ENCODE measurements at regions not wholly inside any gene's neighbourhood (a gene's known extent, or its start where the extent isn't known, plus 50 kb on each side); places are given as distances from the start of the nearest gene placed in this dataset.

DNA sequence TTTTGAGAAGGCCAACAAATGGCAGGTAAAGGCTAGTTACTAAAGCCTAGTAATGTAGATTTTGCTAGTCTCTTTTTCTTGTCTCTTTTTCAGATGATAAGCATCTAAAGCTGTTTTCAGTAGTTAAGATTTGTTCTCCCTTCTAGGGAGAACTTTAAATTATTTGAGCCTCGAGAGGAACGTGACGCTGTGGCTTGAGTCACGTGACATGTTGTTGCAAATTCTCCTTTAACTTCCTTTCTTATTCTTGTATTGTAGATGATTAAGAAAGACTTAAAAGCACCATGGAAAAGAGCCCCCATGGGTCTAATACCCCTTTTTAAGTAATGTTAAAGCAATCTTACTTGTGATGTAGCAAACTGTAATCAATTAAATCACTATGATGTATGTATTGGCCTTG lies 2698.7 kb downstream of the PCDH9 start:
- Histone ChIP-seq H3K18ac (ENCODE audit: insufficient read length, low read depth, low read length) (no peak overlapping the region), H4K8ac (replicated peaks; ENCODE audit: insufficient read length, low read depth, low read length) (no peak overlapping the region), H3K9ac (ENCODE audit: extremely low read depth, insufficient read length, low read length) (no peak overlapping the region), H4K20me1 (ENCODE audit: control insufficient read depth, insufficient read depth, insufficient read length) (no peaks in the 10 kb centered on the region), H2BK5ac (ENCODE audit: insufficient read length, low read length) (no peak overlapping the region), H4K91ac (ENCODE audit: insufficient read length, low read depth, low read length) (no peak overlapping the region), H3K79me2 (ENCODE audit: insufficient read depth, low read length) (no peaks in the 10 kb centered on the region), H2AK5ac (ENCODE audit: insufficient read length, low read length) (no peak overlapping the region), H3K23me2 (ENCODE audit: insufficient read length, low read depth, low read length, poor library complexity, severe bottlenecking) (no peaks in the 10 kb centered on the region), H3K4me2 (ENCODE audit: insufficient read depth, insufficient read length, low read length) (no peak overlapping the region), H3K56ac (ENCODE audit: insufficient read length, low read depth, low read length) (no peak overlapping the region), H3K79me1 (ENCODE audit: insufficient read depth, low read depth, low read length, poor library complexity, severe bottlenecking) (no peaks in the 10 kb centered on the region), H3K4ac (ENCODE audit: low read depth, low read length) (no peak overlapping the region), H3K4me1 (ENCODE audit: insufficient read depth, low read length) (no peaks in the 10 kb centered on the region; the same call in 1 of the 2 replicates), H2BK12ac (ENCODE audit: insufficient read length, low read depth, low read length) (no peak overlapping the region), H4K5ac (ENCODE audit: insufficient read length, low read depth, low read length) (no peak overlapping the region), H2BK20ac (ENCODE audit: low read depth, low read length, poor library complexity, severe bottlenecking) (no peak overlapping the region), H3K9me3 (ENCODE audit: control insufficient read depth, low read depth, low read length) (no peaks in the 10 kb centered on the region), H2BK15ac (ENCODE audit: low read depth, low read length) (no peak overlapping the region), H2BK120ac (ENCODE audit: low read depth, low read length, poor library complexity, severe bottlenecking) (no peak overlapping the region), H3K27me3 (ENCODE audit: insufficient read depth, low read length) (no peaks in the 10 kb centered on the region), H2AFZ (ENCODE audit: low read length) (no peak overlapping the region), H3K14ac (ENCODE audit: insufficient read depth, low read length) (no peak overlapping the region), H3T11ph (ENCODE audit: low read length) (no peak overlapping the region), H3K23ac (ENCODE audit: insufficient read length, low read depth, low read length) (no peak overlapping the region), H3K27ac (ENCODE audit: insufficient read length, low read depth, low read length) (no peak overlapping the region)
- TF ChIP-seq CTCF (conservative IDR thresholded peaks at IDR 0.05), result no peak
- DNase-seq, result no peak
- no peaks in the 10 kb centered on the region for H3K27me3 Mint-ChIP-seq (ENCODE audit: low read depth)
- H3K9me3 Mint-ChIP-seq, result peaks cover 4 to 5% of the 10 kb centered on the region in 2 experiments; a peak in 4 of 5 replicates
- no peak overlapping the region for H3K27ac Mint-ChIP-seq
- WGBS (ENCODE audit: extremely low coverage, insufficient read length, low lambda C conversion rate), result no CpG with 5 or more reads among the region's 4 CpGs
- peaks cover 32 to 33% of the 10 kb centered on the region in 2 experiments for H3K4me1 Mint-ChIP-seq
- peaks cover 0 to 18% (median 16%) of the 10 kb centered on the region in 3 experiments; a peak in 5 of 7 replicates for H3K36me3 Mint-ChIP-seq (ENCODE audit: insufficient read depth in 1 of 3, low read depth in 3 of 3)
- no peak overlapping the region for H3K4me3 Mint-ChIP-seq
